COLO668 (cell line): ENCODE measurements at regions not wholly inside any gene's neighbourhood (a gene's known extent, or its start where the extent isn't known, plus 50 kb on each side); places are given as distances from the start of the nearest gene placed in this dataset.
"Not testable (repeated sequence)": the region's sequence is repeated elsewhere in the genome, so short reads cannot be mapped to it uniquely, and the experiment has no call there.

ENCODE experiments used
- DNase-seq: peaks from one replicate; lab custom pipeline; 2025; ENCODE audit not compliant: unreplicated experiment; lab: John Stamatoyannopoulos, UW

GRCh38 chr5:163874912-163875311 lies 369.5 kb downstream of the MAT2B start:
- not testable (repeated sequence) for DNase-seq

- no peak for DNase-seq
Observed at GRCh38 chr5:163877865-163878264, 372.4 kb downstream of the MAT2B start.

GRCh38 chr5:163878490-163878889 lies 373.1 kb downstream of the MAT2B start:
- DNase-seq: no peak

GRCh38 chr5:163880302-163880701 lies 374.9 kb downstream of the MAT2B start:
- no peak for DNase-seq

- DNase-seq: no peak
Observed at GRCh38 chr5:163885117-163885516, 379.7 kb downstream of the MAT2B start.

- no peak for DNase-seq
Observed at GRCh38 chr5:163887854-163888253, 382.4 kb downstream of the MAT2B start.

- no peak for DNase-seq
Observed at GRCh38 chr5:163888366-163888765, 382.9 kb downstream of the MAT2B start.

GRCh38 chr5:163889369-163889768 lies 383.9 kb downstream of the MAT2B start:
- no peak for DNase-seq

- no peak for DNase-seq
Observed at GRCh38 chr5:163890261-163890660, 384.8 kb downstream of the MAT2B start.

GRCh38 chr5:163893281-163893680 lies 387.9 kb downstream of the MAT2B start:
- no peak for DNase-seq

GRCh38 chr5:163894645-163895044 lies 389.2 kb downstream of the MAT2B start:
- DNase-seq: no peak

GRCh38 chr5:163898873-163899272 lies 393.5 kb downstream of the MAT2B start:
- DNase-seq: no peak

GRCh38 chr5:163907783-163908182 lies 402.4 kb downstream of the MAT2B start:
- not testable (repeated sequence) for DNase-seq

- DNase-seq: no peak
Observed at GRCh38 chr5:163908253-163908652, 402.8 kb downstream of the MAT2B start.

- no peak for DNase-seq
Observed at GRCh38 chr5:163910226-163910625, 404.8 kb downstream of the MAT2B start.

GRCh38 chr5:163912046-163912445 lies 406.6 kb downstream of the MAT2B start:
- DNase-seq: no peak

GRCh38 chr5:163913548-163913947 lies 408.1 kb downstream of the MAT2B start:
- DNase-seq: no peak

GRCh38 chr5:163914910-163915309 lies 409.5 kb downstream of the MAT2B start:
- DNase-seq: no peak

GRCh38 chr5:163915481-163915961 lies 410.1 kb downstream of the MAT2B start:
- DNase-seq: no peak

GRCh38 chr5:163916376-163916775 lies 411.0 kb downstream of the MAT2B start:
- no peak for DNase-seq

GRCh38 chr5:163916861-163917260 lies 411.4 kb downstream of the MAT2B start:
- DNase-seq: no peak

GRCh38 chr5:163917747-163918146 lies 412.3 kb downstream of the MAT2B start:
- no peak for DNase-seq

GRCh38 chr5:163934990-163935389 lies 429.6 kb downstream of the MAT2B start:
- DNase-seq: not testable (repeated sequence)

- no peak for DNase-seq
Observed at GRCh38 chr5:163938595-163938994, 433.2 kb downstream of the MAT2B start.
